ENCODE measurements at regions not wholly inside any gene's neighbourhood (a gene's known extent, or its start where the extent isn't known, plus 50 kb on each side); places are given as distances from the start of the nearest gene placed in this dataset.

DNA sequence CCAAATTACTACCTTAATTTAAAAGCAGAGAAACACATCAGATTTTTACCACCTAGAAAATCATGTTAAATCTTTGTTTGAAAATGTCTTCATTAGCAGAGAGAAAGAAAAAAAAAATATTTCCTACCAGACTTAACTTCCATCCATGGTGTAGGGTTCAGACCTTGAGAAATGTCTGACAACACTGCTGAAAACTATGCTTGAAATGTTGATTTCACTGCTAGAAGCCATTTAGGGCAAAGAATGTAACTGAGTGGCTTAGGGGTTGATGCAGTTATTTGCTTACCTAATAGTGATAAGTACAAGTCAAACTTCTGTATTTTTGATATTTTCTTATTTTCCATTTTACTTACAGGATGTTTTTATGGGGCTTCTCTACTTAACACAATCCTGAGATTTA, 495.6 kb upstream of the NEGR1 start (continued):
- TF ChIP-seq, protein P1, sequence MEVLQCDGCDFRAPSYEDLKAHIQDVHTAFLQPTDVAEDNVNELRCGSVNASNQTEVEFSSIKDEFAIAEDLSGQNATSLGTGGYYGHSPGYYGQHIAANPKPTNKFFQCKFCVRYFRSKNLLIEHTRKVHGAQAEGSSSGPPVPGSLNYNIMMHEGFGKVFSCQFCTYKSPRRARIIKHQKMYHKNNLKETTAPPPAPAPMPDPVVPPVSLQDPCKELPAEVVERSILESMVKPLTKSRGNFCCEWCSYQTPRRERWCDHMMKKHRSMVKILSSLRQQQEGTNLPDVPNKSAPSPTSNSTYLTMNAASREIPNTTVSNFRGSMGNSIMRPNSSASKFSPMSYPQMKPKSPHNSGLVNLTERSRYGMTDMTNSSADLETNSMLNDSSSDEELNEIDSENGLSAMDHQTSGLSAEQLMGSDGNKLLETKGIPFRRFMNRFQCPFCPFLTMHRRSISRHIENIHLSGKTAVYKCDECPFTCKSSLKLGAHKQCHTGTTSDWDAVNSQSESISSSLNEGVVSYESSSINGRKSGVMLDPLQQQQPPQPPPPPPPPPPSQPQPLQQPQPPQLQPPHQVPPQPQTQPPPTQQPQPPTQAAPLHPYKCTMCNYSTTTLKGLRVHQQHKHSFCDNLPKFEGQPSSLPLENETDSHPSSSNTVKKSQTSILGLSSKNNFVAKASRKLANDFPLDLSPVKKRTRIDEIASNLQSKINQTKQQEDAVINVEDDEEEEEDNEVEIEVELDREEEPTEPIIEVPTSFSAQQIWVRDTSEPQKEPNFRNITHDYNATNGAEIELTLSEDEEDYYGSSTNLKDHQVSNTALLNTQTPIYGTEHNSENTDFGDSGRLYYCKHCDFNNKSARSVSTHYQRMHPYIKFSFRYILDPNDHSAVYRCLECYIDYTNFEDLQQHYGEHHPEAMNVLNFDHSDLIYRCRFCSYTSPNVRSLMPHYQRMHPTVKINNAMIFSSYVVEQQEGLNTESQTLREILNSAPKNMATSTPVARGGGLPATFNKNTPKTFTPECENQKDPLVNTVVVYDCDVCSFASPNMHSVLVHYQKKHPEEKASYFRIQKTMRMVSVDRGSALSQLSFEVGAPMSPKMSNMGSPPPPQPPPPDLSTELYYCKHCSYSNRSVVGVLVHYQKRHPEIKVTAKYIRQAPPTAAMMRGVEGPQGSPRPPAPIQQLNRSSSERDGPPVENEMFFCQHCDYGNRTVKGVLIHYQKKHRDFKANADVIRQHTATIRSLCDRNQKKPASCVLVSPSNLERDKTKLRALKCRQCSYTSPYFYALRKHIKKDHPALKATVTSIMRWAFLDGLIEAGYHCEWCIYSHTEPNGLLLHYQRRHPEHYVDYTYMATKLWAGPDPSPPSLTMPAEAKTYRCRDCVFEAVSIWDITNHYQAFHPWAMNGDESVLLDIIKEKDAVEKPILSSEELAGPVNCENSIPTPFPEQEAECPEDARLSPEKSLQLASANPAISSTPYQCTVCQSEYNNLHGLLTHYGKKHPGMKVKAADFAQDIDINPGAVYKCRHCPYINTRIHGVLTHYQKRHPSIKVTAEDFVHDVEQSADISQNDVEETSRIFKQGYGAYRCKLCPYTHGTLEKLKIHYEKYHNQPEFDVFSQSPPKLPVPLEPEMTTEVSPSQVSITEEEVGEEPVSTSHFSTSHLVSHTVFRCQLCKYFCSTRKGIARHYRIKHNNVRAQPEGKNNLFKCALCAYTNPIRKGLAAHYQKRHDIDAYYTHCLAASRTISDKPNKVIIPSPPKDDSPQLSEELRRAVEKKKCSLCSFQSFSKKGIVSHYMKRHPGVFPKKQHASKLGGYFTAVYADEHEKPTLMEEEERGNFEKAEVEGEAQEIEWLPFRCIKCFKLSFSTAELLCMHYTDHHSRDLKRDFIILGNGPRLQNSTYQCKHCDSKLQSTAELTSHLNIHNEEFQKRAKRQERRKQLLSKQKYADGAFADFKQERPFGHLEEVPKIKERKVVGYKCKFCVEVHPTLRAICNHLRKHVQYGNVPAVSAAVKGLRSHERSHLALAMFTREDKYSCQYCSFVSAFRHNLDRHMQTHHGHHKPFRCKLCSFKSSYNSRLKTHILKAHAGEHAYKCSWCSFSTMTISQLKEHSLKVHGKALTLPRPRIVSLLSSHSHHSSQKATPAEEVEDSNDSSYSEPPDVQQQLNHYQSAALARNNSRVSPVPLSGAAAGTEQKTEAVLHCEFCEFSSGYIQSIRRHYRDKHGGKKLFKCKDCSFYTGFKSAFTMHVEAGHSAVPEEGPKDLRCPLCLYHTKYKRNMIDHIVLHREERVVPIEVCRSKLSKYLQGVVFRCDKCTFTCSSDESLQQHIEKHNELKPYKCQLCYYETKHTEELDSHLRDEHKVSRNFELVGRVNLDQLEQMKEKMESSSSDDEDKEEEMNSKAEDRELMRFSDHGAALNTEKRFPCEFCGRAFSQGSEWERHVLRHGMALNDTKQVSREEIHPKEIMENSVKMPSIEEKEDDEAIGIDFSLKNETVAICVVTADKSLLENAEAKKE (CRISPR knock-in tag; IDR thresholded peaks at IDR 0.05): no peak
- TF ChIP-seq, protein P2, sequence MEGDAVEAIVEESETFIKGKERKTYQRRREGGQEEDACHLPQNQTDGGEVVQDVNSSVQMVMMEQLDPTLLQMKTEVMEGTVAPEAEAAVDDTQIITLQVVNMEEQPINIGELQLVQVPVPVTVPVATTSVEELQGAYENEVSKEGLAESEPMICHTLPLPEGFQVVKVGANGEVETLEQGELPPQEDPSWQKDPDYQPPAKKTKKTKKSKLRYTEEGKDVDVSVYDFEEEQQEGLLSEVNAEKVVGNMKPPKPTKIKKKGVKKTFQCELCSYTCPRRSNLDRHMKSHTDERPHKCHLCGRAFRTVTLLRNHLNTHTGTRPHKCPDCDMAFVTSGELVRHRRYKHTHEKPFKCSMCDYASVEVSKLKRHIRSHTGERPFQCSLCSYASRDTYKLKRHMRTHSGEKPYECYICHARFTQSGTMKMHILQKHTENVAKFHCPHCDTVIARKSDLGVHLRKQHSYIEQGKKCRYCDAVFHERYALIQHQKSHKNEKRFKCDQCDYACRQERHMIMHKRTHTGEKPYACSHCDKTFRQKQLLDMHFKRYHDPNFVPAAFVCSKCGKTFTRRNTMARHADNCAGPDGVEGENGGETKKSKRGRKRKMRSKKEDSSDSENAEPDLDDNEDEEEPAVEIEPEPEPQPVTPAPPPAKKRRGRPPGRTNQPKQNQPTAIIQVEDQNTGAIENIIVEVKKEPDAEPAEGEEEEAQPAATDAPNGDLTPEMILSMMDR (conservative IDR thresholded peaks at IDR 0.05; ENCODE audit: low read depth in 2 of 2): no peak
- TF ChIP-seq, protein P3, sequence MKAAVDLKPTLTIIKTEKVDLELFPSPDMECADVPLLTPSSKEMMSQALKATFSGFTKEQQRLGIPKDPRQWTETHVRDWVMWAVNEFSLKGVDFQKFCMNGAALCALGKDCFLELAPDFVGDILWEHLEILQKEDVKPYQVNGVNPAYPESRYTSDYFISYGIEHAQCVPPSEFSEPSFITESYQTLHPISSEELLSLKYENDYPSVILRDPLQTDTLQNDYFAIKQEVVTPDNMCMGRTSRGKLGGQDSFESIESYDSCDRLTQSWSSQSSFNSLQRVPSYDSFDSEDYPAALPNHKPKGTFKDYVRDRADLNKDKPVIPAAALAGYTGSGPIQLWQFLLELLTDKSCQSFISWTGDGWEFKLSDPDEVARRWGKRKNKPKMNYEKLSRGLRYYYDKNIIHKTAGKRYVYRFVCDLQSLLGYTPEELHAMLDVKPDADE (IDR thresholded peaks at IDR 0.05): no peak
- TF ChIP-seq EZH2phosphoT487 (IDR thresholded peaks at IDR 0.05; ENCODE audit: unreplicated experiment) (no peak), POLR2AphosphoS5 (IDR thresholded peaks at IDR 0.05; ENCODE audit: low read depth) (no peak), ZNF114 (CRISPR knock-in tag; IDR thresholded peaks at IDR 0.05) (no peak)

DNA sequence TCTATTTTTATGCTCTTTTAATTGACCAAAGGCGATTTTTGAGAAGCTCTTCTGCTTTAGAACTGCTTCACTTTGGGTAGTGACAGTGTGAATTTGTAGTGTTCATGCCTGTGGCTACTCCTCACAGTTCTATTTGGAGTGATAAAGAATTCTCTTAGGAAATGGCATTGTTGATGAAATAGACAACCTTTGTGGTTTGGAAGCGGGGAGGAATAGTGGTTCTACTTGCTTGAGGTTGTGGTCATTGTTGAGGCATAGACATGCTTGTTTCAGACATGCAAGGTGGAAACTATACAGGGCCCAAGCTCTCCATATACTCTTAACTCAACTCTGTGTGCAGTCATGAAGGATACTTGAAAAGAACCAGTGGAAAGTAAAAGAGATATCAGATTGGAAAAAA, 481.1 kb upstream of the NEGR1 start:
- Histone ChIP-seq H3F3A (replicated peaks; ENCODE audit: low read depth) (no peaks in the 10 kb centered on the region), H4K20me1 (replicated peaks; ENCODE audit: insufficient read depth) (no peaks in the 10 kb centered on the region), H3K4me2 (no peak overlapping the region), H2AFZ (no peak overlapping the region), H3K27ac (ENCODE audit: low read depth) (no peak overlapping the region), H3K9me2 (ENCODE audit: insufficient read depth) (peaks cover 7% of the 10 kb centered on the region; the same call in 1 of the 2 replicates), H3K27me3 (ENCODE audit: insufficient read depth) (no peaks in the 10 kb centered on the region), H3K4me1 (ENCODE audit: insufficient read depth) (no peaks in the 10 kb centered on the region), H3K79me2 (replicated peaks; ENCODE audit: insufficient read depth) (no peaks in the 10 kb centered on the region), H3K36me3 (ENCODE audit: insufficient read depth) (0 out of 2 replicates have a peak, but pooled peaks cover 3% of the 10 kb centered on the region), H3K4me3 (no peak overlapping the region)
- Mint-ChIP-seq H3K4me1 (no peaks in the 10 kb centered on the region; the same call in 2 of the 3 replicates), H3K27ac (no peak overlapping the region), H3K27me3 (ENCODE audit: insufficient read depth, low read depth, poor library complexity) (no peaks in the 10 kb centered on the region), H3K9me3 (no peaks in the 10 kb centered on the region; the same call in 2 of the 3 replicates), H3K4me3 (no peak overlapping the region), H3K36me3 (ENCODE audit: low read depth) (no peaks in the 10 kb centered on the region)
- DNase-seq (ENCODE audit: low spot score) (no peak), ATAC-seq (no peak)
- TF ChIP-seq ZNF114 (CRISPR knock-in tag; IDR thresholded peaks at IDR 0.05): no peak
- no peak for TF ChIP-seq CREB1 (CRISPR knock-in tag; IDR thresholded peaks at IDR 0.05; ENCODE audit: low read depth)
- no peak for TF ChIP-seq STAT1 (IDR thresholded peaks at IDR 0.05; ENCODE audit: unreplicated experiment)
- TF ChIP-seq, protein P2 (conservative IDR thresholded peaks at IDR 0.05; ENCODE audit: low read depth in 2 of 2): no peak
- TF ChIP-seq, protein P4, sequence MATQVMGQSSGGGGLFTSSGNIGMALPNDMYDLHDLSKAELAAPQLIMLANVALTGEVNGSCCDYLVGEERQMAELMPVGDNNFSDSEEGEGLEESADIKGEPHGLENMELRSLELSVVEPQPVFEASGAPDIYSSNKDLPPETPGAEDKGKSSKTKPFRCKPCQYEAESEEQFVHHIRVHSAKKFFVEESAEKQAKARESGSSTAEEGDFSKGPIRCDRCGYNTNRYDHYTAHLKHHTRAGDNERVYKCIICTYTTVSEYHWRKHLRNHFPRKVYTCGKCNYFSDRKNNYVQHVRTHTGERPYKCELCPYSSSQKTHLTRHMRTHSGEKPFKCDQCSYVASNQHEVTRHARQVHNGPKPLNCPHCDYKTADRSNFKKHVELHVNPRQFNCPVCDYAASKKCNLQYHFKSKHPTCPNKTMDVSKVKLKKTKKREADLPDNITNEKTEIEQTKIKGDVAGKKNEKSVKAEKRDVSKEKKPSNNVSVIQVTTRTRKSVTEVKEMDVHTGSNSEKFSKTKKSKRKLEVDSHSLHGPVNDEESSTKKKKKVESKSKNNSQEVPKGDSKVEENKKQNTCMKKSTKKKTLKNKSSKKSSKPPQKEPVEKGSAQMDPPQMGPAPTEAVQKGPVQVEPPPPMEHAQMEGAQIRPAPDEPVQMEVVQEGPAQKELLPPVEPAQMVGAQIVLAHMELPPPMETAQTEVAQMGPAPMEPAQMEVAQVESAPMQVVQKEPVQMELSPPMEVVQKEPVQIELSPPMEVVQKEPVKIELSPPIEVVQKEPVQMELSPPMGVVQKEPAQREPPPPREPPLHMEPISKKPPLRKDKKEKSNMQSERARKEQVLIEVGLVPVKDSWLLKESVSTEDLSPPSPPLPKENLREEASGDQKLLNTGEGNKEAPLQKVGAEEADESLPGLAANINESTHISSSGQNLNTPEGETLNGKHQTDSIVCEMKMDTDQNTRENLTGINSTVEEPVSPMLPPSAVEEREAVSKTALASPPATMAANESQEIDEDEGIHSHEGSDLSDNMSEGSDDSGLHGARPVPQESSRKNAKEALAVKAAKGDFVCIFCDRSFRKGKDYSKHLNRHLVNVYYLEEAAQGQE (IDR thresholded peaks at IDR 0.05; ENCODE audit: unreplicated experiment): no peak

Measured in GM23338 (cell line).